Natural killer cell treated with Interleukin-12 subunit alpha and Interleukin-12 subunit beta and Interleukin-15 and Interleukin-18, amount 100 ng/mL, for 72 hours (primary cell): ENCODE measurements at regions not wholly inside any gene's neighbourhood (a gene's known extent, or its start where the extent isn't known, plus 50 kb on each side); places are given as distances from the start of the nearest gene placed in this dataset.

Experiments
- ATAC-seq, 2 donors: fragments of 150-1000 bp; cut with Tn5 transposase in 1 of 2; sonication (Bioruptor Pico), chemical (Tn5 transposase) in 1 of 2; 2 replicates each; pipeline ENCODE4 v1.10.0; 2021
- DNase-seq: peaks from one replicate; pipeline ENCODE4 v3.0.0; 2022; ENCODE audit warnings: low spot score
- H3K27ac Mint-ChIP-seq, 2 donors: 1 replicate in 1 of 2; 2 replicates in 1 of 2; pipeline ENCODE4 v1.8.0; 2022; ENCODE audit warnings: mixed read lengths in 2 of 2, mild to moderate bottlenecking in 1 of 2, moderate library complexity in 1 of 2
- H3K27me3 Mint-ChIP-seq, 2 donors: 1 replicate in 1 of 2; 2 replicates in 1 of 2; pipeline ENCODE4 v1.8.0; 2022; ENCODE audit warnings: mixed read lengths in 2 of 2
- H3K36me3 Mint-ChIP-seq: one replicate; pipeline ENCODE4 v1.8.0; 2022; ENCODE audit warnings: mixed read lengths
- H3K4me1 Mint-ChIP-seq, 2 donors: 1 replicate in 1 of 2; 2 replicates in 1 of 2; pipeline ENCODE4 v1.8.0; 2022; ENCODE audit warnings: low read depth in 2 of 2, mixed read lengths in 2 of 2, mild to moderate bottlenecking in 1 of 2
- H3K4me3 Mint-ChIP-seq: one replicate; pipeline ENCODE4 v1.8.0; 2022; ENCODE audit warnings: mixed read lengths
- H3K9me3 Mint-ChIP-seq: 2 replicates; pipeline ENCODE4 v1.8.0; 2022; ENCODE audit warnings: mixed read lengths

DNA sequence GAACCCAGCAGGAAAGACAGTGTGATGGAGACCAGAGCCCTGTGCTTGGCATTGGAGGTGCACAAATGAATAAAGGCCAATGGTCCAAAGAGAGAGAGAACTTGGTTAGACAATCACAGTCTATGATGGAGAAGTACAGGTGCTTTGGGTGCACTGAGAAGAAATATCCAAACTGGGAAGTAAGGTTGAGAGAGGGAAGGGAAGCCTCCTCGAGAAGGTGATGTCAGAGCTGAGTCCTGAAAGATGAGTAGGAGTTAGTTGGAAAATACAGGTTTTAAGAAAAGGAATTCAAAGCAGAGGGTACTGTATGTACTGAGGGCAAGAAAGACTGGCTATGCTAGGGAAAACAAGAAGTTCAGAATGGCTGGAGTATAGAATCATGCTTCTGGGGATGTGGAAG is 94.1 kb upstream of the CD53 start:
- Mint-ChIP-seq H3K27ac (no peak overlapping the region), H3K4me1 (peaks cover 4% of the 10 kb centered on the region in 2 donors)

DNA sequence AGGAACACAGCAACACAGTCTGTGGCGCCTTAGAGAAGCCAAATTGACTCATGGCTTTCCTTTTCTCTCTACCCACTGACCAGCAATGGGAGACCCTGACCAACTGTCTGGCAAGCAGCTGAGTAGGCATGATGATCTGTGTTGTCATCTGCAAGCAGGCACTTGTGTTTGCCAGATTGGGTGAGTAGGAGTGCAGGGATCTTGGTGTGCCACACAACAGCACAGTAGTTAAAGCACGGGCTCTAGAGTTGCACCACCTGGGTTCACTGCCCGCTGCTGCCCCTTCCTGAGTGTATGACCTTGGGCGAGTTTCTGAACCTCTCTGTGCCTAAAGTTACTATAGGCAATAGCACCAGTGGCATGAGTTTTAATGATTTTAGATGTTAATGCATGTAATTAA is 95.7 kb upstream of the CD53 start:
- DNase-seq (no peak), ATAC-seq (no peak)
- Mint-ChIP-seq H3K27ac (no peak overlapping the region), H3K4me3 (no peak overlapping the region), H3K9me3 (no peaks in the 10 kb centered on the region), H3K27me3 (peaks cover 16 to 20% of the 10 kb centered on the region in 2 donors), H3K4me1 (peaks cover 4% of the 10 kb centered on the region in 2 donors), H3K36me3 (no peaks in the 10 kb centered on the region)

More for the DNA sequence above, 94.1 kb upstream of the CD53 start:
- Mint-ChIP-seq H3K4me3 (no peak overlapping the region), H3K9me3 (no peaks in the 10 kb centered on the region), H3K27me3 (peaks cover 12 to 16% of the 10 kb centered on the region in 2 donors), H3K36me3 (no peaks in the 10 kb centered on the region)
- ATAC-seq, result no peak
- no peak for DNase-seq

DNA sequence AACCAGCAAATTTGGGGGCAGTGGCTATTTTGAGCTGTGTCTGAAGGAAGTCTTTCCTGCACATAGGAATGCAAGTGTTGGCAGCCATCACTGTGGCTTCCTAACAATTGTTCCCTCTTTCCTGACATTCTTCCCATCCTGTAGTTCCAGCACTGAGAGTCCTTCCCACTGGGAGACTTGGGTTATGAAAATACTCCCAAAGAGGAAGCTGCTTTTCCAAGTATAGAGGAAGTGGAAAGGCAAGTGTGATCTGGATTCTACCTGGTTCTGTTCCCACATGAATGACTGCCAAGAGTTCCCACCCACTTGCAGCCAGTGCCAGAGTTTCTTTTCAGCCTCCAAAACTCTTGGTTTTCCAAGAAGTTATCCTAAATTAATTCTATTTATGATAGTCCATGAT is 98.5 kb upstream of the CD53 start:
- no peaks in the 10 kb centered on the region for H3K9me3 Mint-ChIP-seq
- no peak overlapping the region for H3K27ac Mint-ChIP-seq
- no peak for ATAC-seq
- DNase-seq, result no peak
- no peak overlapping the region for H3K4me3 Mint-ChIP-seq
- peaks cover 18 to 25% of the 10 kb centered on the region in 2 donors for H3K27me3 Mint-ChIP-seq
- H3K4me1 Mint-ChIP-seq, result no peaks in the 10 kb centered on the region
- H3K36me3 Mint-ChIP-seq, result no peaks in the 10 kb centered on the region

GRCh38 chr1:110773813-110774212 is 99.1 kb upstream of the KCNA3 start:
- peak overlapping the region in 1 of 2 donors; percentile 32 for H3K27ac Mint-ChIP-seq

DNA sequence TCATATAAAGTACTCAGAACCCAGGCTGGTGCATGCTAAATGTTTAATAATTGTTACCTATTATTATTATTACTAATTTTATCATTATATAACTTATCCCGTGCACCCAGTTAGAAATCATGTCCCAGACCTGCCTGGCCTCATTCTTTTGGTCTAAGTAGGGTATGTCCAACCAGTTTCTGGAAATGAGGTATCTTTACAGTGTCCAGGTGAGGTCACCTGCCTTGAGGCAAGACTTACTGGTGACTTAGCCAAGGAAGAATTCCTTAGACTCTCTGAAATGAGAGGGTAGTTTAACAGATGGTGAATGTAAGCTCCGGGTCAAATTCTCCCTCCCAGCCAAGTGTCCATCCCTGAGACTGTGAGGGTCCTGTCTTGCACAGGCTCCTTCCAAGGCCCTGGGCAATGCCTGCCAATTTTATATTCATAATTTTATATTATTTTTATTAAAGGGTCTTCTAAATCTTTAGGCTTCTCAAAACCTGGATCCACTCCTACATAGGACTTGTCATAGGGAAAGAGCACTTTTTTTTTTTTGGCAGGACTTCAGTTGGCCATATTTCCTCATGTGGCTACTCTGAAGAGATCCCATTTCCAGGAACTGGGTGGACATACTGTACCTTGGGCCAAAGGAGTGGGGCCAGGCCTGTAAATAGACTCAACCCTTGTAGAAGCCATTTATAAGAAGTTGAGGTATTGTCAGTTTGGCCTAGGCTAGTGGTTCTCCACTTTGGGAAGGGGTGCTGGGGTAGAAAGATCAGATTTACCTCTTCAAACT is 96.7 kb upstream of the KCNA3 start:
- ATAC-seq, result no peak
- DNase-seq, result no peak
- H3K9me3 Mint-ChIP-seq, result no peaks in the 10 kb centered on the region
- H3K27ac Mint-ChIP-seq, result no peak overlapping the region
- no peak overlapping the region for H3K4me3 Mint-ChIP-seq
- H3K36me3 Mint-ChIP-seq, result no peaks in the 10 kb centered on the region
- no peaks in the 10 kb centered on the region for H3K4me1 Mint-ChIP-seq
- H3K27me3 Mint-ChIP-seq, result peaks cover 25 to 30% of the 10 kb centered on the region in 2 donors

More at GRCh38 chr1:110773813-110774212, 99.1 kb upstream of the KCNA3 start:
- H3K36me3 Mint-ChIP-seq, result no peaks in the 10 kb centered on the region
- H3K4me3 Mint-ChIP-seq, result no peak overlapping the region
- H3K9me3 Mint-ChIP-seq, result no peaks in the 10 kb centered on the region
- ATAC-seq (no peak), DNase-seq (no peak)
- no peaks in the 10 kb centered on the region for H3K4me1 Mint-ChIP-seq
- H3K27me3 Mint-ChIP-seq, result peaks cover 18 to 27% of the 10 kb centered on the region in 2 donors

- Mint-ChIP-seq H3K36me3 (no peaks in the 10 kb centered on the region), H3K27ac (no peak overlapping the region), H3K4me1 (peaks cover 0 to 2% of the 10 kb centered on the region in 2 donors), H3K4me3 (no peak overlapping the region), H3K9me3 (no peaks in the 10 kb centered on the region), H3K27me3 (peaks cover 20 to 26% of the 10 kb centered on the region in 2 donors)
- no peak for DNase-seq
- ATAC-seq, result no peak
Observed at GRCh38 chr1:110770832-110771231, 96.1 kb upstream of the KCNA3 start.

DNA sequence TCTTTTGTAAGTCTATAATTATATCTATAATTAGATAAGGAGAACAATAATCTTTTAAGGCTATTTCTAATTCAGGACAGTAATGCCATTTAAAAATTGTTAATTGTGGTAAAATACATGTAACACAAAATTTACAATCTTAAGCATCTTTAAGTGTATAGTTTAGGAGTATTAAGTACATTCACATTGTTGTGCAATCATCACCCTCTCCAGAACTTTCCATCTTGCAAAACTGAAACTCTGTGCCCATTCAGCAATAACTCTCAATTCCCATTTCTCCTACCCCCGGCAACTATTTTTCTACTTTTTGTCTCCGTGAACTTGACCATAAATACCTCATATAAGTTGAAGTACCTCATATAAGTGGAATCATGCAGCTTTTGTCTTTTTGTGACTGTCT is 93.9 kb upstream of the KCNA3 start:
- no peak for ATAC-seq
- H3K27ac Mint-ChIP-seq, result no peak overlapping the region
- no peak for DNase-seq
- H3K4me3 Mint-ChIP-seq, result no peak overlapping the region
- H3K4me1 Mint-ChIP-seq, result peaks cover 9 to 13% of the 10 kb centered on the region in 2 donors
- no peaks in the 10 kb centered on the region for H3K36me3 Mint-ChIP-seq
- H3K9me3 Mint-ChIP-seq, result no peaks in the 10 kb centered on the region
- peaks cover 28 to 33% of the 10 kb centered on the region in 2 donors for H3K27me3 Mint-ChIP-seq

- no peak overlapping the region for H3K27ac Mint-ChIP-seq
- ATAC-seq (no peak), DNase-seq (no peak)
- no peaks in the 10 kb centered on the region for H3K36me3 Mint-ChIP-seq
- peaks cover 9 to 13% of the 10 kb centered on the region in 2 donors for H3K4me1 Mint-ChIP-seq
- no peak overlapping the region for H3K4me3 Mint-ChIP-seq
- no peaks in the 10 kb centered on the region for H3K9me3 Mint-ChIP-seq
- peaks cover 31 to 52% of the 10 kb centered on the region in 2 donors for H3K27me3 Mint-ChIP-seq
Observed at GRCh38 chr1:110766336-110766647, 91.6 kb upstream of the KCNA3 start.

- Mint-ChIP-seq H3K4me3 (no peak overlapping the region), H3K27me3 (peaks cover 34 to 57% of the 10 kb centered on the region in 2 donors), H3K27ac (peak overlapping the region in 1 of 2 donors; percentile 71), H3K36me3 (no peaks in the 10 kb centered on the region), H3K9me3 (no peaks in the 10 kb centered on the region), H3K4me1 (peaks cover 9 to 13% of the 10 kb centered on the region in 2 donors)
- peak; percentile 61 to 65 for ATAC-seq
- DNase-seq, result no peak
Observed at GRCh38 chr1:110765640-110766335, 91.0 kb upstream of the KCNA3 start.

GRCh38 chr1:110763149-110763548 is 88.4 kb upstream of the KCNA3 start:
- Mint-ChIP-seq H3K27me3 (peaks cover 32 to 54% of the 10 kb centered on the region in 2 donors), H3K36me3 (no peaks in the 10 kb centered on the region), H3K27ac (peak overlapping the region in 1 of 2 donors; percentile 62), H3K4me3 (no peak overlapping the region), H3K9me3 (no peaks in the 10 kb centered on the region), H3K4me1 (peaks cover 9 to 13% of the 10 kb centered on the region in 2 donors)
- ATAC-seq (no peak), DNase-seq (no peak)

DNA sequence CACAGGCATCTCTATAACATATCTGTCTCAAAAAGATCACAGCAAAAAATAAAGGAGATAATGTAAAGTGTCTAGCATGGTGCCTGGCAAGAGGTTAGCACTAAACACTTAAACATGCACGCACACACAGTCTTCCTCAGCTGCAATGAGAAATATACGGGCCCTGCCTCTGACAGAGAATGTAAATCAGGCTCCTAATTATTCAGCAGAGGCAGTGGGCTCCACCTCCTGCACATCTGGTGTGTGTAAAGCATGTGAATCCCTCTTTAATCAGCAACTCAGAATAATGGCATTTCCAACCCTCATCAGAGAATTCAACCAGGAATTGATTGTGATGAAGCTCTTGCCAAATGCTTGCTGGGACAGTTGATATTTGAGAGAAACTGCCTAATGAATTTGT is 85.6 kb upstream of the KCNA3 start:
- DNase-seq (no peak), ATAC-seq (no peak)
- Mint-ChIP-seq H3K27me3 (peaks cover 41 to 61% of the 10 kb centered on the region in 2 donors), H3K9me3 (no peaks in the 10 kb centered on the region), H3K4me3 (no peak overlapping the region), H3K4me1 (peaks cover 6 to 7% of the 10 kb centered on the region in 2 donors), H3K27ac (no peak overlapping the region), H3K36me3 (no peaks in the 10 kb centered on the region)

DNA sequence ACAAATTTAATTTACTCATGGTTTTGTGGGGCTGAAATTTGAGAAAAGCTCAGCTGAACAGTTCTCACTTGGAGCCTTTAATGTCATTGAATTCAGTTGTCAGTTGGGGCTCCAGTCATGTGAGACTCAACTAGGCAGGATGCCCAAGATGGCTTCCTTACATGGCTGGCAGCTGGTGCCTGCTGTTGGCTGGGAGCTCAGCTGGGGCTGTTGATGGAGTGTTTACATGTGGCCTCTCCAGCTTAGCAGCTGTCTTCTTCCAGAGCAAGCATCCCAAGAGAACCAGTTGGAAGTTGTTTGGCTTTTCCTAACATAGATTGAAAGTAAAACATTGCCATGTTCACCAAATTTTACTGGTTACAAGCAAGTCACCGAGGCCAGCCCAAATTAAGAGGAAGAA is 81.8 kb upstream of the KCNA3 start:
- Mint-ChIP-seq H3K27ac (no peak overlapping the region), H3K9me3 (no peaks in the 10 kb centered on the region), H3K27me3 (peaks cover 36 to 43% of the 10 kb centered on the region in 2 donors)

DNA sequence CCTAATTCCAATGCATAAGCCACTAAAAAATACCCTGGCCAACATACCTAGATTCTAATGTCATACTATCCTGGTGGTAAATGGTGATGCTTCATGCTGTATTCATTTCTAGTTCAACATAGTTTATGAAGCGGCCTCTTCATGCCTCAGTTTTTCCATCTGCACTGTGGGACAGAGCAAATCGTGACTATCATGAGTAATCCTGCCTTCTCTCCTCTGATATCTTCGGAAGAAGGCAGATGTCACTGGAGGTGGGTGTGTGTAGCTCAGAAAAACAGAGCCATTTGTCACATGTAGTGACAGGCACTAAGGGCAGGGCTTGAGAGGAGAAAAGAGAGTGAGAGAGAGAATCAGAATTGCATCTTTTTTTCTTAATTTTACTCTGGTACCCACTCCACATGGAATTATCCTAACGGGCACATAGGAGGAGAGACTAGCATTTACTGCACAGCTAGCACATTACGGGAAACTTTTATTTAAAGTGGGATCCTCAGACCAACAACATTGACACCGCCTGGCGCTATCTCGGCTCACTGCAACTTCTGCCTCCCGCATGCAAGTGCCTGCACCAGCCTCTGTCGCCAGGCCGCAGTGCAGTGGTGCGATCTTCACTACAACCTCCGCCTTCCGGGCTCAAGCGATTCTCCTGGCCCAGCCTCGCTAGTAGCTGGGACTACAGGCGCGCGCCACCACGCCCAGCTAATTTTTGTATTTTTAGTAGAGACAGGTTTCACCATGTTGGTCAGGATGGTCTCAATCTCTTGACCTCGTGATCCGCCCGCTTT is 78.4 kb upstream of the KCNA3 start:
- Mint-ChIP-seq H3K9me3 (no peaks in the 10 kb centered on the region), H3K27me3 (peaks cover 36 to 45% of the 10 kb centered on the region in 2 donors), H3K36me3 (no peaks in the 10 kb centered on the region), H3K4me1 (peaks cover 0 to 4% of the 10 kb centered on the region in 2 donors), H3K27ac (no peak overlapping the region), H3K4me3 (no peak overlapping the region)
- DNase-seq (no peak), ATAC-seq (no peak)

More for the DNA sequence above, 81.8 kb upstream of the KCNA3 start:
- no peaks in the 10 kb centered on the region for H3K36me3 Mint-ChIP-seq
- H3K4me1 Mint-ChIP-seq, result no peaks in the 10 kb centered on the region
- ATAC-seq (no peak), DNase-seq (no peak)
- no peak overlapping the region for H3K4me3 Mint-ChIP-seq

- Mint-ChIP-seq H3K9me3 (no peaks in the 10 kb centered on the region), H3K27me3 (peaks cover 25 to 37% of the 10 kb centered on the region in 2 donors), H3K36me3 (no peaks in the 10 kb centered on the region), H3K4me3 (no peak overlapping the region), H3K4me1 (peaks cover 0 to 4% of the 10 kb centered on the region in 2 donors), H3K27ac (no peak overlapping the region)
- DNase-seq, result no peak
- no peak for ATAC-seq
Observed at GRCh38 chr1:110750562-110750961, 75.8 kb upstream of the KCNA3 start.
